Transverse colon (tissue), 4 donors: ENCODE measurements at regions not wholly inside any gene's neighbourhood (a gene's known extent, or its start where the extent isn't known, plus 50 kb on each side); places are given as distances from the start of the nearest gene placed in this dataset.

Experiments used
- DNase-seq: peaks from one replicate; pipeline ENCODE4 v3.0.0-alpha.2; 2019
- H3K27ac ChIP-seq, 4 donors: fragments of 200-600 bp; sonication (generic); 2 replicates each; pipeline ENCODE4 v1.5.1; 2016 to 2018; ENCODE audit warnings: inconsistent platforms in 4 of 4
- H3K27me3 ChIP-seq: fragments of 200-600 bp; sonication (generic); 2 replicates; pipeline ENCODE4 v1.5.1; 2017; ENCODE audit warnings: inconsistent platforms
- H3K36me3 ChIP-seq, 4 donors: fragments of 200-600 bp; sonication (generic); 2 replicates each; pipeline ENCODE4 v1.5.1; 2017 to 2019; ENCODE audit warnings: inconsistent platforms in 4 of 4
- H3K4me1 ChIP-seq, 4 donors: fragments of 200-600 bp; sonication (generic); 2 replicates each; pipeline ENCODE4 v1.5.1; 2017 to 2020; ENCODE audit warnings: inconsistent platforms in 4 of 4
- H3K4me3 ChIP-seq, 4 donors: fragments of 200-600 bp; sonication (generic); 1 replicate in 1 of 4; 2 replicates in 3 of 4; pipeline versions ENCODE4 v1.5.1 to v1.6.1; 2017 to 2019; ENCODE audit warnings: inconsistent platforms in 4 of 4
- H3K9me3 ChIP-seq, 2 donors: fragments of 200-600 bp; sonication (generic); 2 replicates each; pipeline ENCODE4 v1.5.1; 2017 to 2019; ENCODE audit warnings: inconsistent platforms in 2 of 2
- EP300 ChIP-seq: sonication (generic); formaldehyde crosslinking; IDR thresholded peaks from one replicate; pipeline ENCODE4 v1.6.1; 2017; ENCODE audit warnings: antibody characterized with exemption, low read depth
- POLR2A ChIP-seq: fragments of 450-650 bp; IDR thresholded peaks from one replicate; pipeline ENCODE4 v1.6.1; 2016; ENCODE audit warnings: antibody characterized with exemption, mild to moderate bottlenecking, moderate library complexity
- POLR2AphosphoS5 ChIP-seq, 3 donors: sonication (generic); formaldehyde crosslinking; IDR thresholded peaks; one replicate each; pipeline ENCODE4 v1.6.1; 2016; ENCODE audit warnings: antibody characterized with exemption in 3 of 3
- WGBS, 2 donors: methylation state at CpG; one replicate each; pipeline ENCODE4 v1.1.5; 2018; ENCODE audit warnings: low coverage in 1 of 2; 5-methylcytosine and 5-hydroxymethylcytosine counted together
- in situ Hi-C, 4 donors: fragments of 200-750 bp; cut with MboI; loops; one replicate each; pipeline versions ENCODE4 v1.15.0 to v1.15.1; 2017; ENCODE audit warnings: low sequenced_read_pairs in 3 of 4, low pct_ligation_motif_present in 1 of 4, low pct_unique_long_range_greater_than_20kb in 1 of 4
- intact Hi-C: fragments of 100-400 bp; cut with DNase I; formaldehyde crosslinking; loops from one replicate; pipeline ENCODE4 v1.15.1; 2023; ENCODE audit warnings: low total_unique reads
- TF ChIP-seq, protein P1 (sequence below), 5 experiments: fragments of 200-600 bp in 3 of 5; fragments of 450-650 bp in 2 of 5; sonication (generic) in 3 of 5; IDR thresholded peaks; 1 replicate in 2 of 5; 2 replicates in 3 of 5; pipeline ENCODE4 v1.5.1; 2016 to 2017; ENCODE audit warnings: antibody characterized with exemption in 5 of 5, inconsistent platforms in 3 of 5, mild to moderate bottlenecking in 2 of 5, moderate library complexity in 1 of 5

DNA sequence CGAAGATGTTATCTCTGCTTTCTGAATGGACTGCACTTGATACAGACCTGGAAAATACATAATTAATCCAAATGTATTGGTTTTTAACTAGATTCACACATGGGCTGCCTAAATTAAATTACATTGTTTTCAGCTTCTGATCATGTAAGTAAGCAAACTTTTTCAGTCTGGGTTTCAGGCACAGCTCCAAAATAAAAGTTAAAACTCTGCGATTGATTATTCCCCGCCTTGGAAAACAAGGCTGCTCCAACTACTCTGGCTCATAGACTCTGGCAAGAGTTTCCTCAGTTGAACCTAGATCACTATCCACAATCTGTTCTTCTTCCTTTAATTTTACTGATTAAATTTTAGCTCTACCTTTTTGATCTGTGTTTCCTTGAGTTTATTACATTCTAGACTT, 526.0 kb upstream of the SPRY2 start:
- Histone ChIP-seq H3K4me3 (no peak overlapping the region), H3K27me3 (no peaks in the 10 kb centered on the region), H3K4me1 (no peaks in the 10 kb centered on the region), H3K27ac (no peak overlapping the region), H3K9me3 (no peaks in the 10 kb centered on the region), H3K36me3 (no peaks in the 10 kb centered on the region)
- TF ChIP-seq POLR2A (no peak), POLR2AphosphoS5 (IDR thresholded peaks at IDR 0.05) (no peak), EP300 (no peak)
- TF ChIP-seq, protein P1, sequence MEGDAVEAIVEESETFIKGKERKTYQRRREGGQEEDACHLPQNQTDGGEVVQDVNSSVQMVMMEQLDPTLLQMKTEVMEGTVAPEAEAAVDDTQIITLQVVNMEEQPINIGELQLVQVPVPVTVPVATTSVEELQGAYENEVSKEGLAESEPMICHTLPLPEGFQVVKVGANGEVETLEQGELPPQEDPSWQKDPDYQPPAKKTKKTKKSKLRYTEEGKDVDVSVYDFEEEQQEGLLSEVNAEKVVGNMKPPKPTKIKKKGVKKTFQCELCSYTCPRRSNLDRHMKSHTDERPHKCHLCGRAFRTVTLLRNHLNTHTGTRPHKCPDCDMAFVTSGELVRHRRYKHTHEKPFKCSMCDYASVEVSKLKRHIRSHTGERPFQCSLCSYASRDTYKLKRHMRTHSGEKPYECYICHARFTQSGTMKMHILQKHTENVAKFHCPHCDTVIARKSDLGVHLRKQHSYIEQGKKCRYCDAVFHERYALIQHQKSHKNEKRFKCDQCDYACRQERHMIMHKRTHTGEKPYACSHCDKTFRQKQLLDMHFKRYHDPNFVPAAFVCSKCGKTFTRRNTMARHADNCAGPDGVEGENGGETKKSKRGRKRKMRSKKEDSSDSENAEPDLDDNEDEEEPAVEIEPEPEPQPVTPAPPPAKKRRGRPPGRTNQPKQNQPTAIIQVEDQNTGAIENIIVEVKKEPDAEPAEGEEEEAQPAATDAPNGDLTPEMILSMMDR (IDR thresholded peaks at IDR 0.05) = no peak
- no peak for DNase-seq
- in situ Hi-C loops (no loop called here), intact Hi-C loops (no loop called here)
- 86 to 94% methylated on average over 2 to 3 of the region's 3 CpGs for WGBS, 2 donors

DNA sequence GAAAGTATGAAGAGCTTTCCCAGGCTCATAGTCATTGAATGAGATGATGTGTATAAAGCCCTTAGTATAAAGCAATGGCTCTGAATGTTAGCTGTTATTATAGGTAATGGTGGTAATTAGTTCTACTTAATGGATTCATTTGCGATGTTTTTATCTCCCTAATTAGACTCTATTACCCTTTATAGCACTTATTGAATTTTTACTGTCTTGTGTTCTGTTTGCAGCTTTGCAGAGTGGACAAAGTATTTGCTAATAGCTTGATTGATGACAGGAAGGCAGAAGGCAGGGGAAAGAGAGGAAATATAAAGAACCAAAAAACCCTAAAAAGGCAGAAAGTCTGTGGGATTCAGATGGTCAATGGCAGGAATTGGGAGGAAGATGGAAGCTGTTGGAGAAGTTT, 524.4 kb upstream of the SPRY2 start:
- Histone ChIP-seq H3K4me1 (no peaks in the 10 kb centered on the region), H3K27ac (no peak overlapping the region), H3K36me3 (no peaks in the 10 kb centered on the region), H3K9me3 (no peaks in the 10 kb centered on the region), H3K27me3 (no peaks in the 10 kb centered on the region), H3K4me3 (no peak overlapping the region)
- in situ Hi-C loops = no loop called here
- TF ChIP-seq, protein P1 (IDR thresholded peaks at IDR 0.05) = no peak
- TF ChIP-seq POLR2AphosphoS5 (IDR thresholded peaks at IDR 0.05) (no peak), EP300 (no peak), POLR2A (no peak)
- intact Hi-C loops = no loop called here
- 40 to 71% methylated on average over 1 of the region's 1 CpG for WGBS, 2 donors
- no peak for DNase-seq

DNA sequence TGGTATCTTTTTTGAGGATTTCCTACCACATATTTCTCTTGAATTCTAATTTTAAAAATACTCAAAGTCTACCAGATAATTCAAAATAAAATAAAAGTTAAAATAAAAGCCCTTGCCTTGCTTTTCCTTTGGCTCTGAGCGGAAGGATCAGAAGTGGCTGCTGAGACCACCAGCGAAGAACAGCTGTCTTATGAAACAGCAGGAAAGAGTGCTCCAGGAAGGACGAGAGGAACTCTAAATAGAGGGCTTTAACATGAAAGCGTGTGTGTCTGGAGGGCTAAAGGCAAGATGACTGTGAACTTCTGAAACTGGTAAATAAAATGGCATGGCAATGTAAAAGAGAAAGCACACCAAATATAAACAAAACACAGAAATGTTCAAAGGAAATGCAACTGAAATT, 521.5 kb upstream of the SPRY2 start:
- Histone ChIP-seq H3K9me3 (no peaks in the 10 kb centered on the region), H3K27ac (no peak overlapping the region), H3K4me1 (no peaks in the 10 kb centered on the region), H3K27me3 (no peaks in the 10 kb centered on the region), H3K36me3 (no peaks in the 10 kb centered on the region), H3K4me3 (no peak overlapping the region)
- in situ Hi-C loops (no loop called here), intact Hi-C loops (no loop called here)
- TF ChIP-seq POLR2A = no peak
- TF ChIP-seq POLR2AphosphoS5 (IDR thresholded peaks at IDR 0.05) = no peak
- no peak for TF ChIP-seq EP300
- TF ChIP-seq, protein P1 (IDR thresholded peaks at IDR 0.05) = no peak
- DNase-seq = no peak
- 59 to 60% methylated on average over 4 of the region's 4 CpGs for WGBS, 2 donors

DNA sequence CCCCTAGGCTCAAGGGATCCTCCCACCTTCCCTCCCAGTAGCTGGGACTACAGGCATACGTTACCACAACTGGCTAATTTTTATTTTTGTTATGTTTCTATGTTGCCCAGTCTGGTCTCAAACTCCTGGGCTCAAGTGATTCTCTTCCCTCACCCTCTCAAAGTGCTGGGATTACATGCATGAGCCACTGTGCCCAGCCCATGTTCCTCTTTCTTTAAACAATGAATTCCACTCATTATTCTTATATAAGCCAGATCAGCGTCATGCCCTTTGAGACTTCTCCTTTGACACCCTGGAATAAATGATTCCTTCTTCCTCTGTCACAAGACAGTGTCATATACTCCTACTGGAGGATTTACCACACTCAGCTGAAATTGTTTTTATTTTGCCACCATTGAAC, 519.9 kb upstream of the SPRY2 start:
- intact Hi-C loops = no loop called here
- in situ Hi-C loops = no loop called here
- Histone ChIP-seq H3K36me3 (no peaks in the 10 kb centered on the region), H3K4me3 (no peak overlapping the region), H3K27ac (no peak overlapping the region), H3K27me3 (no peaks in the 10 kb centered on the region), H3K4me1 (no peaks in the 10 kb centered on the region), H3K9me3 (no peaks in the 10 kb centered on the region)
- no peak for DNase-seq
- 67 to 79% methylated on average over 2 of the region's 2 CpGs for WGBS, 2 donors
- TF ChIP-seq, protein P1 (IDR thresholded peaks at IDR 0.05) = no peak
- TF ChIP-seq EP300 = no peak
- no peak for TF ChIP-seq POLR2A
- TF ChIP-seq POLR2AphosphoS5 (IDR thresholded peaks at IDR 0.05) = no peak
